ENCODE measurements at regions not wholly inside any gene's neighbourhood (a gene's known extent, or its start where the extent isn't known, plus 50 kb on each side); places are given as distances from the start of the nearest gene placed in this dataset.

- H3K9ac ChIP-seq (ENCODE audit: low read length): no peak overlapping the region
- no peak for TF ChIP-seq MXI1 (conservative IDR thresholded peaks at IDR 0.05; ENCODE audit: poor library complexity, severe bottlenecking)
- TF ChIP-seq REST (IDR thresholded peaks at IDR 0.05; ENCODE audit: borderline replicate concordance): no peak
- H3K79me2 ChIP-seq (replicated peaks; ENCODE audit: insufficient read depth, low read length): no peaks in the 10 kb centered on the region
- H3K36me3 ChIP-seq (ENCODE audit: insufficient read depth, low read length): no peaks in the 10 kb centered on the region
- no peaks in the 10 kb centered on the region for H4K20me1 ChIP-seq (ENCODE audit: insufficient read depth)
- H3K9me2 ChIP-seq (ENCODE audit: insufficient read depth, low read length): no peaks in the 10 kb centered on the region
- no peak overlapping the region for H3K4me2 ChIP-seq (ENCODE audit: low read length)
- no peaks in the 10 kb centered on the region for H3K27me3 ChIP-seq (ENCODE audit: insufficient read depth, low read depth, low read length)
- H3K27ac ChIP-seq (ENCODE audit: low read length): no peak overlapping the region
- no peak overlapping the region for H3K4me3 ChIP-seq (ENCODE audit: low read length)
- H3K9me3 ChIP-seq (ENCODE audit: low read length): no peaks in the 10 kb centered on the region
- H2AFZ ChIP-seq (ENCODE audit: low read depth, low read length): no peak overlapping the region
- no peaks in the 10 kb centered on the region for H3F3A ChIP-seq (ENCODE audit: insufficient read depth, low read length, poor library complexity, severe bottlenecking)
Measured at GRCh38 chr14:58923751-58924405, 264.6 kb upstream of the DAAM1 start.

- H3K79me2 ChIP-seq (replicated peaks; ENCODE audit: insufficient read depth, low read length): no peaks in the 10 kb centered on the region
- H3K27me3 ChIP-seq (ENCODE audit: insufficient read depth, low read depth, low read length): no peaks in the 10 kb centered on the region
- no peak overlapping the region for H3K27ac ChIP-seq (ENCODE audit: low read length)
- H3K4me3 ChIP-seq (ENCODE audit: low read length): no peak overlapping the region
- H3K4me2 ChIP-seq (ENCODE audit: low read length): no peak overlapping the region
- no peak overlapping the region for H3K9ac ChIP-seq (ENCODE audit: low read length)
- no peaks in the 10 kb centered on the region for H3K36me3 ChIP-seq (ENCODE audit: insufficient read depth, low read length)
- peaks cover 2% of the 10 kb centered on the region for H3F3A ChIP-seq (ENCODE audit: insufficient read depth, low read length, poor library complexity, severe bottlenecking)
- no peak overlapping the region for H2AFZ ChIP-seq (ENCODE audit: low read depth, low read length)
- no peaks in the 10 kb centered on the region for H3K9me3 ChIP-seq (ENCODE audit: low read length)
- H3K9me2 ChIP-seq (ENCODE audit: insufficient read depth, low read length): no peaks in the 10 kb centered on the region
- H4K20me1 ChIP-seq (ENCODE audit: insufficient read depth): no peaks in the 10 kb centered on the region
- TF ChIP-seq EP300 (conservative IDR thresholded peaks at IDR 0.05; ENCODE audit: poor library complexity, severe bottlenecking): no peak
- no peak for TF ChIP-seq TAF1 (IDR thresholded peaks at IDR 0.05; ENCODE audit: low read depth)
- TF ChIP-seq REST (IDR thresholded peaks at IDR 0.05; ENCODE audit: borderline replicate concordance): no peak
- no peak for TF ChIP-seq EZH2 (IDR thresholded peaks at IDR 0.05; ENCODE audit: borderline replicate concordance, insufficient read depth, low read length, poor library complexity, severe bottlenecking)
- no peak for TF ChIP-seq POLR2AphosphoS5 (IDR thresholded peaks at IDR 0.05)
- TF ChIP-seq RAD21 (conservative IDR thresholded peaks at IDR 0.05): no peak
- TF ChIP-seq CTCF (IDR thresholded peaks at IDR 0.05; ENCODE audit: poor library complexity, severe bottlenecking): no peak
- no peak for TF ChIP-seq SMC3 (conservative IDR thresholded peaks at IDR 0.05; ENCODE audit: poor library complexity)
- TF ChIP-seq MXI1 (conservative IDR thresholded peaks at IDR 0.05; ENCODE audit: poor library complexity, severe bottlenecking): no peak
Measured at GRCh38 chr14:58941629-58942028, 246.8 kb upstream of the DAAM1 start.
